Keratinocyte (primary cell): ENCODE measurements at regions not wholly inside any gene's neighbourhood (a gene's known extent, or its start where the extent isn't known, plus 50 kb on each side); places are given as distances from the start of the nearest gene placed in this dataset.

Source experiments
- DNase-seq: peaks from one replicate; pipeline ENCODE4 v3.0.0-alpha.2; 2011; ENCODE audit warnings: low read depth, missing footprints, low spot score
- FAIRE-seq: peaks from 2 replicates; lab custom pipeline; 2011; peaks lifted over from hg19 to GRCh38; lab: Jason Lieb, UNC
- H2AFZ ChIP-seq: 2 replicates; pipeline ENCODE4 v1.6.0; 2012; ENCODE audit warnings: low read length, control low read depth, inconsistent platforms; ENCODE audit not compliant: control insufficient read depth
- H3K27ac ChIP-seq: 2 replicates; pipeline ENCODE4 v1.5.1; 2011; ENCODE audit warnings: low read length; ENCODE audit not compliant: control insufficient read depth, insufficient read depth
- H3K27me3 ChIP-seq: 3 replicates; pipeline ENCODE4 v1.6.0; 2011; ENCODE audit warnings: low read length; ENCODE audit not compliant: control insufficient read depth, insufficient read depth; ENCODE audit errors: extremely low read depth
- H3K36me3 ChIP-seq, 2 experiments: 2 replicates in 1 of 2; 3 replicates in 1 of 2; pipeline ENCODE4 v1.5.1; 2011; ENCODE audit warnings: low read length in 2 of 2, mild to moderate bottlenecking in 1 of 2; ENCODE audit not compliant: control insufficient read depth in 2 of 2, insufficient read depth in 2 of 2; ENCODE audit errors: extremely low read depth in 1 of 2
- H3K4me1 ChIP-seq: 3 replicates; pipeline ENCODE4 v1.5.1; 2011; ENCODE audit warnings: low read length; ENCODE audit not compliant: control insufficient read depth, insufficient read depth; ENCODE audit errors: extremely low read depth
- H3K4me2 ChIP-seq: 3 replicates; pipeline ENCODE4 v1.6.0; 2011; ENCODE audit warnings: low read depth, low read length; ENCODE audit not compliant: control insufficient read depth, insufficient read depth; ENCODE audit errors: extremely low read depth
- H3K4me3 ChIP-seq, 3 experiments: fragments of 200-600 bp in 1 of 3; sonication (generic) in 1 of 3; 2 replicates in 2 of 3; 3 replicates in 1 of 3; pipeline ENCODE4 v1.5.1; 2011 to 2016; ENCODE audit warnings: low read length in 3 of 3, mild to moderate bottlenecking in 3 of 3, control low read depth in 2 of 3, inconsistent platforms in 1 of 3, low read depth in 1 of 3, mixed read lengths in 1 of 3, mixed run types in 1 of 3, moderate library complexity in 1 of 3; ENCODE audit not compliant: control insufficient read depth in 2 of 3, insufficient read depth in 2 of 3; ENCODE audit errors: extremely low read depth in 1 of 3
- H3K79me2 ChIP-seq: 2 replicates; pipeline ENCODE4 v1.6.0; 2012; ENCODE audit warnings: low read length; ENCODE audit not compliant: control insufficient read depth, insufficient read depth
- H3K9ac ChIP-seq: 3 replicates; pipeline ENCODE4 v1.6.0; 2011; ENCODE audit warnings: low read length; ENCODE audit not compliant: control insufficient read depth, insufficient read depth; ENCODE audit errors: extremely low read depth
- H3K9me1 ChIP-seq: 3 replicates; pipeline ENCODE4 v1.6.0; 2011; ENCODE audit warnings: low read length; ENCODE audit not compliant: control insufficient read depth, insufficient read depth; ENCODE audit errors: extremely low read depth
- H3K9me3 ChIP-seq: 2 replicates; pipeline ENCODE4 v1.5.1; 2012; ENCODE audit warnings: low read depth, low read length; ENCODE audit not compliant: control insufficient read depth
- H4K20me1 ChIP-seq: 3 replicates; pipeline ENCODE4 v1.6.0; 2011; ENCODE audit warnings: low read length; ENCODE audit not compliant: control insufficient read depth, insufficient read depth; ENCODE audit errors: extremely low read depth
- EZH2 ChIP-seq: IDR thresholded peaks from one replicate; pipeline ENCODE4 v1.6.1; 2012; ENCODE audit warnings: inconsistent platforms, mild to moderate bottlenecking, low read length, moderate library complexity
- dilution Hi-C: fragments of 300-500 bp; cut with MboI; formaldehyde crosslinking; loops from one replicate; pipeline ENCODE4 v1.7.0; 2020; ENCODE audit warnings: low sequenced_read_pairs; ENCODE audit not compliant: extremely low pct_ligation_motif_present
- TF ChIP-seq, protein P1 (sequence below), 3 experiments: IDR thresholded peaks in 1 of 3; conservative IDR thresholded peaks in 1 of 3; optimal IDR thresholded peaks in 1 of 3; 2 replicates in 2 of 3; 3 replicates in 1 of 3; pipeline versions ENCODE3 to v1.5.1; 2011; ENCODE audit warnings: low read length in 3 of 3, mild to moderate bottlenecking in 3 of 3, moderate library complexity in 2 of 3, control low read depth in 1 of 3, inconsistent platforms in 1 of 3; ENCODE audit not compliant: insufficient read depth in 2 of 3; ENCODE audit errors: extremely low read depth in 1 of 3

GRCh38 chr2:107195631-107196030 lies 309.7 kb upstream of the ST6GAL2 start:
- no peaks in the 10 kb centered on the region for H3K4me1 ChIP-seq
- H3K9me3 ChIP-seq = no peaks in the 10 kb centered on the region
- dilution Hi-C loops = no loop called here
- H3K27me3 ChIP-seq = no peaks in the 10 kb centered on the region
- no peaks in the 10 kb centered on the region for H3K9me1 ChIP-seq
- no peak overlapping the region for H3K4me3 ChIP-seq
- no peak overlapping the region for H3K27ac ChIP-seq
- FAIRE-seq (no peak), DNase-seq (no peak)
- H3K79me2 ChIP-seq = no peaks in the 10 kb centered on the region
- no peak overlapping the region for H3K4me2 ChIP-seq
- no peaks in the 10 kb centered on the region for H4K20me1 ChIP-seq
- no peak overlapping the region for H3K9ac ChIP-seq
- H2AFZ ChIP-seq = no peak overlapping the region
- TF ChIP-seq, protein P1, sequence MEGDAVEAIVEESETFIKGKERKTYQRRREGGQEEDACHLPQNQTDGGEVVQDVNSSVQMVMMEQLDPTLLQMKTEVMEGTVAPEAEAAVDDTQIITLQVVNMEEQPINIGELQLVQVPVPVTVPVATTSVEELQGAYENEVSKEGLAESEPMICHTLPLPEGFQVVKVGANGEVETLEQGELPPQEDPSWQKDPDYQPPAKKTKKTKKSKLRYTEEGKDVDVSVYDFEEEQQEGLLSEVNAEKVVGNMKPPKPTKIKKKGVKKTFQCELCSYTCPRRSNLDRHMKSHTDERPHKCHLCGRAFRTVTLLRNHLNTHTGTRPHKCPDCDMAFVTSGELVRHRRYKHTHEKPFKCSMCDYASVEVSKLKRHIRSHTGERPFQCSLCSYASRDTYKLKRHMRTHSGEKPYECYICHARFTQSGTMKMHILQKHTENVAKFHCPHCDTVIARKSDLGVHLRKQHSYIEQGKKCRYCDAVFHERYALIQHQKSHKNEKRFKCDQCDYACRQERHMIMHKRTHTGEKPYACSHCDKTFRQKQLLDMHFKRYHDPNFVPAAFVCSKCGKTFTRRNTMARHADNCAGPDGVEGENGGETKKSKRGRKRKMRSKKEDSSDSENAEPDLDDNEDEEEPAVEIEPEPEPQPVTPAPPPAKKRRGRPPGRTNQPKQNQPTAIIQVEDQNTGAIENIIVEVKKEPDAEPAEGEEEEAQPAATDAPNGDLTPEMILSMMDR (optimal IDR thresholded peaks at IDR 0.05 in 1 of 3, IDR thresholded peaks at IDR 0.05 in 1 of 3, conservative IDR thresholded peaks at IDR 0.05 in 1 of 3; ENCODE audit: extremely low read depth in 1 of 3, insufficient read depth in 2 of 3, low read length in 3 of 3) = no peak
- TF ChIP-seq EZH2 = no peak
- no peaks in the 10 kb centered on the region for H3K36me3 ChIP-seq

GRCh38 chr2:107197594-107198294 lies 311.8 kb upstream of the ST6GAL2 start:
- Histone ChIP-seq H3K9ac (no peak overlapping the region), H3K4me3 (no peak overlapping the region), H3K79me2 (no peaks in the 10 kb centered on the region), H3K4me2 (no peak overlapping the region), H3K27me3 (no peaks in the 10 kb centered on the region), H3K36me3 (no peaks in the 10 kb centered on the region), H2AFZ (no peak overlapping the region), H4K20me1 (no peaks in the 10 kb centered on the region), H3K9me3 (no peaks in the 10 kb centered on the region), H3K9me1 (no peaks in the 10 kb centered on the region), H3K27ac (no peak overlapping the region), H3K4me1 (no peaks in the 10 kb centered on the region)
- no peak for TF ChIP-seq EZH2
- TF ChIP-seq, protein P1 (optimal IDR thresholded peaks at IDR 0.05 in 1 of 3, IDR thresholded peaks at IDR 0.05 in 1 of 3, conservative IDR thresholded peaks at IDR 0.05 in 1 of 3; ENCODE audit: extremely low read depth in 1 of 3, insufficient read depth in 2 of 3, low read length in 3 of 3) = no peak
- DNase-seq = no peak
- no peak for FAIRE-seq
- dilution Hi-C loops = no loop called here
